Naive thymus-derived CD4-positive, alpha-beta T cell (primary cell): ENCODE measurements at regions not wholly inside any gene's neighbourhood (a gene's known extent, or its start where the extent isn't known, plus 50 kb on each side); places are given as distances from the start of the nearest gene placed in this dataset.

Source experiments
- ATAC-seq: fragments of 150-1000 bp; cut with Tn5 transposase; 2 replicates; pipeline ENCODE4 v1.10.0; 2021; ENCODE audit warnings: mild to moderate bottlenecking, moderate library complexity
- CTCF ChIA-PET: fragments of 350-600 bp; sonication (Branson Sonifier 250); formaldehyde crosslinking; loops from one replicate; lab custom pipeline; 2021; ENCODE audit warnings: antibody characterized with exemption; lab: Charles Lee
- POLR2A ChIA-PET: fragments of 350-600 bp; sonication (Branson Sonifier 250); formaldehyde crosslinking; loops from one replicate; lab custom pipeline; 2021; ENCODE audit warnings: antibody characterized with exemption, inconsistent platforms; lab: Charles Lee
- DNase-seq, 9 donors: peaks; one replicate each; pipeline versions ENCODE4 v3.0.0 to v3.0.0-alpha.2; 2020 to 2022; ENCODE audit warnings: mixed read lengths in 1 of 9
- H3K27ac ChIP-seq: one replicate; pipeline ENCODE4 v1.7.0; 2013; ENCODE audit warnings: mild to moderate bottlenecking, low read depth, low read length, moderate library complexity
- H3K27me3 ChIP-seq, 2 donors: one replicate each; pipeline ENCODE4 v1.7.0; 2013; ENCODE audit warnings: low read length in 2 of 2, mild to moderate bottlenecking in 2 of 2, moderate library complexity in 2 of 2; ENCODE audit not compliant: control insufficient read depth in 2 of 2, insufficient read depth in 2 of 2
- H3K36me3 ChIP-seq, 3 experiments: 1 replicate in 2 of 3; 2 replicates in 1 of 3; pipeline ENCODE4 v1.7.0; 2013; ENCODE audit warnings: low read length in 3 of 3, mild to moderate bottlenecking in 3 of 3, moderate library complexity in 1 of 3; ENCODE audit not compliant: insufficient read depth in 3 of 3, control insufficient read depth in 2 of 3
- H3K4me1 ChIP-seq, 2 donors: one replicate each; pipeline ENCODE4 v1.7.0; 2013; ENCODE audit warnings: low read length in 2 of 2, mild to moderate bottlenecking in 2 of 2, moderate library complexity in 1 of 2; ENCODE audit not compliant: control insufficient read depth in 2 of 2, insufficient read depth in 2 of 2
- H3K4me3 ChIP-seq: 2 replicates; pipeline ENCODE4 v1.7.0; 2013; ENCODE audit warnings: mild to moderate bottlenecking, low read length
- H3K9me3 ChIP-seq, 3 experiments: 1 replicate in 2 of 3; 2 replicates in 1 of 3; pipeline ENCODE4 v1.7.0; 2013; ENCODE audit warnings: low read length in 3 of 3; ENCODE audit not compliant: control insufficient read depth in 2 of 3
- H3K27ac Mint-ChIP-seq, 9 donors: one replicate each; pipeline ENCODE4 v1.8.0; 2020 to 2022; ENCODE audit warnings: mixed read lengths in 9 of 9, mild to moderate bottlenecking in 8 of 9, moderate library complexity in 5 of 9, inconsistent platforms in 2 of 9
- H3K27me3 Mint-ChIP-seq, 5 donors: one replicate each; pipeline ENCODE4 v1.8.0; 2021 to 2022; ENCODE audit warnings: mixed read lengths in 5 of 5, mild to moderate bottlenecking in 1 of 5
- H3K36me3 Mint-ChIP-seq, 5 donors: one replicate each; pipeline ENCODE4 v1.8.0; 2020 to 2022; ENCODE audit warnings: mixed read lengths in 5 of 5, mild to moderate bottlenecking in 3 of 5, inconsistent platforms in 1 of 5
- H3K4me1 Mint-ChIP-seq, 7 donors: one replicate each; pipeline ENCODE4 v1.8.0; 2020 to 2022; ENCODE audit warnings: mixed read lengths in 7 of 7, mild to moderate bottlenecking in 3 of 7, inconsistent platforms in 1 of 7
- H3K4me3 Mint-ChIP-seq, 10 donors: one replicate each; pipeline ENCODE4 v1.8.0; 2020 to 2022; ENCODE audit warnings: mild to moderate bottlenecking in 10 of 10, mixed read lengths in 10 of 10, moderate library complexity in 6 of 10, inconsistent platforms in 2 of 10
- H3K9me3 Mint-ChIP-seq, 11 donors: one replicate each; pipeline ENCODE4 v1.8.0; 2020 to 2022; ENCODE audit warnings: mixed read lengths in 11 of 11, mild to moderate bottlenecking in 4 of 11, inconsistent platforms in 1 of 11, moderate library complexity in 1 of 11
- intact Hi-C, 2 donors: fragments of 100-400 bp; cut with micrococcal nuclease; formaldehyde crosslinking; loops; one replicate each; pipeline ENCODE4 v1.15.1; 2023

GRCh38 chr3:153008226-153008625, 153.8 kb upstream of the RAP2B start:
- ChIA-PET CTCF (no interaction called here), POLR2A (no interaction called here)
- Mint-ChIP-seq H3K27ac (no peak overlapping the region), H3K4me1 (no peaks in the 10 kb centered on the region), H3K27me3 (peaks cover 2 to 14% (median 11%) of the 10 kb centered on the region in 5 donors), H3K36me3 (no peaks in the 10 kb centered on the region), H3K4me3 (no peak overlapping the region), H3K9me3 (no peaks in the 10 kb centered on the region)
- H3K4me3 ChIP-seq: no peak overlapping the region
- no peaks in the 10 kb centered on the region for H3K27me3 ChIP-seq
- DNase-seq: no peak
- intact Hi-C loops: no loop called here
- no peak overlapping the region for H3K27ac ChIP-seq
- H3K4me1 ChIP-seq: no peaks in the 10 kb centered on the region
- H3K36me3 ChIP-seq: no peaks in the 10 kb centered on the region
- no peaks in the 10 kb centered on the region for H3K9me3 ChIP-seq
- no peak for ATAC-seq

DNA sequence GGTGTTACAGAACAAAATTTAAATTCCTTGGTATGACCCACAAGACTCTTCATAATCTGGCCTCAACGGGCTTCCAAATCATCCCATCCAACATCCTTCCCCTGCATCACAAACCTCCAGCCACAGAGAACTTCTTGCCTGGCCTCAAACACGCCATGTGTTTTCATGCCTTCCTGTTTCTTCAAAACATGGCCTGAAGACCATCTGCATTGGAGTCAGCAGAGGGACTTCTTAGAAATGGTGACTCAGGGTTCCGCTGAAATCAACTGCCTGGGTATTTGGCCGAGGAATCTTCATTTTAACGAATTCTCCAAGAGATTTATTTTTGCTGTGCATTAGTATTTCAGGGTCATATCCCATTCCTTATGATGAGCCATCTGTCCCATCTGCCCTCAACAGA, 138.1 kb upstream of the RAP2B start:
- CTCF ChIA-PET: interaction anchor here (1.1 kb wide), 1 partner anchor 1230 kb away, joined by 4 read pairs; no protein-coding TSS in a partner anchor
- no peak overlapping the region for H3K4me3 ChIP-seq
- POLR2A ChIA-PET: no interaction called here
- no peaks in the 10 kb centered on the region for H3K4me1 ChIP-seq
- no peak for DNase-seq
- Mint-ChIP-seq H3K36me3 (no peaks in the 10 kb centered on the region), H3K27ac (no peak overlapping the region), H3K4me3 (no peak overlapping the region), H3K4me1 (peaks cover 0 to 1% (median 0%) of the 10 kb centered on the region in 7 donors), H3K27me3 (peaks cover 0 to 30% (median 16%) of the 10 kb centered on the region in 5 donors), H3K9me3 (no peaks in the 10 kb centered on the region)
- no peak overlapping the region for H3K27ac ChIP-seq
- intact Hi-C loops: loop anchor here in 1 of 2 donors (10.0 kb wide), 1 partner anchor 901 kb away; no protein-coding TSS in a partner anchor
- H3K27me3 ChIP-seq: no peaks in the 10 kb centered on the region
- H3K9me3 ChIP-seq: no peaks in the 10 kb centered on the region
- ATAC-seq: no peak
- no peaks in the 10 kb centered on the region for H3K36me3 ChIP-seq

DNA sequence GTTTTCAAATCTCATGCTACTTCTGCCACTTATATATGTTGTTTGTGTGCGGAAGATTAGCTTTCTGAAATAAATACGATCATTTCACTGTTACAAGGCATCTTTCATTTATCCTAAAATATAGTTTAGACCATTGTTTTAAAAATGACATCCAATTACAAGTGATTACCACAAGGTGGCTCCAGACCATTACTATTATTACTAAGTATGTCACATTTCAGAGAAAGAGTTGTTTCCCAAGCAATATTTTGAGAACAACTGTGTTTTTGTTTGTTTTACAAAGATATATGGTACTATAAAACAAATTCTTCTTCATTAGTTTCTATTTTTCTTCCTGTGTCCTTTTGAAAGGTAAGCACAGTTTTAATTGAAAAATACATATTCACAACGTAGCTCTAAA, 136.0 kb upstream of the RAP2B start:
- CTCF ChIA-PET: interaction anchor here (0.6 to 1.7 kb wide), 8 partner anchors 9 to 1228 kb away, joined by 3 to 6 read pairs (median 4); no protein-coding TSS in a partner anchor
- no peaks in the 10 kb centered on the region for H3K36me3 Mint-ChIP-seq
- no peak for ATAC-seq
- peaks cover 0 to 1% (median 0%) of the 10 kb centered on the region in 7 donors for H3K4me1 Mint-ChIP-seq
- Histone ChIP-seq H3K27ac (no peak overlapping the region), H3K4me3 (no peak overlapping the region), H3K9me3 (no peaks in the 10 kb centered on the region), H3K27me3 (peaks cover 0 to 2% of the 10 kb centered on the region in 2 donors), H3K4me1 (no peaks in the 10 kb centered on the region), H3K36me3 (no peaks in the 10 kb centered on the region)
- no peaks in the 10 kb centered on the region for H3K9me3 Mint-ChIP-seq
- no peak overlapping the region for H3K27ac Mint-ChIP-seq
- peak in 5 of 9 donors; percentile 19 to 30 (median 22) for DNase-seq
- intact Hi-C loops: loop anchor here (1.0 to 10.0 kb wide), 9 partner anchors 261 to 1227 kb away; no protein-coding TSS in a partner anchor
- peaks cover 7 to 21% (median 14%) of the 10 kb centered on the region in 5 donors for H3K27me3 Mint-ChIP-seq
- POLR2A ChIA-PET: no interaction called here
- no peak overlapping the region for H3K4me3 Mint-ChIP-seq

GRCh38 chr3:153028381-153028780, 133.6 kb upstream of the RAP2B start:
- Mint-ChIP-seq H3K4me1 (peaks cover 0 to 1% (median 0%) of the 10 kb centered on the region in 7 donors), H3K9me3 (no peaks in the 10 kb centered on the region), H3K27ac (peak overlapping the region in 1 of 9 donors; percentile 10), H3K4me3 (no peak overlapping the region), H3K36me3 (no peaks in the 10 kb centered on the region), H3K27me3 (peaks cover 0 to 14% (median 11%) of the 10 kb centered on the region in 5 donors)
- Histone ChIP-seq H3K9me3 (no peaks in the 10 kb centered on the region), H3K27ac (no peak overlapping the region), H3K4me3 (no peak overlapping the region), H3K4me1 (no peaks in the 10 kb centered on the region), H3K27me3 (peaks cover 0 to 2% of the 10 kb centered on the region in 2 donors), H3K36me3 (no peaks in the 10 kb centered on the region)
- ATAC-seq (no peak), DNase-seq (no peak)
- ChIA-PET CTCF (interaction anchor here (1.0 to 2.7 kb wide), 2 partner anchors 182 to 1224 kb away, joined by 3 to 8 read pairs; no protein-coding TSS in a partner anchor), POLR2A (no interaction called here)
- intact Hi-C loops: loop anchor here (5.0 to 10.0 kb wide), 3 partner anchors 259 to 944 kb away; no protein-coding TSS in a partner anchor

DNA sequence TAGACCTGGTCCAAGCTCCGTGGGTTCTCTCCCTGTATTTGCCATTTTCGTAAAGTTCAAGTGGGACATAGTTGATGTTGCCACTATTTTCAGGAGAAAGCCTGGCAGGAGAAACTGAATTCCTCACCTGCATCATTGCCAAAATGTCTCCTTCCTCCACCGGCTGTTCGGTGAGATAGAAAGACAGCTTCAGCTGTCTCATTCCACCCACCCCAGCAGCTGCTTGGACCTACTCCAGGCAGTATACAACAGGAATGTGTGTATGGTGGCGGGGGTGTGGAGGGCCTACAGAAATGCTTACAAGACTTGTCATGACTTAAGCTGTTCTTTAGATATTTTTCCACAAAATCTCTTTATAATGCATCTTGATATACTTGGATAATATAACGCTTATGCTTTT, 132.7 kb upstream of the RAP2B start:
- ChIA-PET CTCF (interaction anchor here (0.5 to 2.7 kb wide), 2 partner anchors 136 to 1223 kb away, joined by 3 to 8 read pairs; no protein-coding TSS in a partner anchor), POLR2A (no interaction called here)
- H3K36me3 ChIP-seq: no peaks in the 10 kb centered on the region
- no peaks in the 10 kb centered on the region for H3K36me3 Mint-ChIP-seq
- no peak overlapping the region for H3K4me3 ChIP-seq
- no peak overlapping the region for H3K27ac ChIP-seq
- peaks cover 0 to 2% of the 10 kb centered on the region in 2 donors for H3K27me3 ChIP-seq
- no peaks in the 10 kb centered on the region for H3K4me1 ChIP-seq
- H3K27me3 Mint-ChIP-seq: peaks cover 0 to 15% (median 7%) of the 10 kb centered on the region in 5 donors
- no peaks in the 10 kb centered on the region for H3K9me3 ChIP-seq
- intact Hi-C loops: loop anchor here (5.0 to 10.0 kb wide), 3 partner anchors 258 to 943 kb away; no protein-coding TSS in a partner anchor
- H3K9me3 Mint-ChIP-seq: no peaks in the 10 kb centered on the region
- H3K27ac Mint-ChIP-seq: no peak overlapping the region
- no peak for DNase-seq
- peaks cover 0 to 1% (median 0%) of the 10 kb centered on the region in 7 donors for H3K4me1 Mint-ChIP-seq
- no peak for ATAC-seq
- H3K4me3 Mint-ChIP-seq: no peak overlapping the region

- Histone ChIP-seq H3K36me3 (no peaks in the 10 kb centered on the region), H3K9me3 (no peaks in the 10 kb centered on the region), H3K27ac (no peak overlapping the region), H3K27me3 (peaks cover 0 to 2% of the 10 kb centered on the region in 2 donors), H3K4me3 (no peak overlapping the region), H3K4me1 (no peaks in the 10 kb centered on the region)
- CTCF ChIA-PET: interaction anchor here (0.7 kb wide), 1 partner anchor 15 kb away, joined by 3 read pairs; no protein-coding TSS in a partner anchor
- no peaks in the 10 kb centered on the region for H3K36me3 Mint-ChIP-seq
- no peak for DNase-seq
- ATAC-seq: no peak
- peaks cover 0 to 1% (median 0%) of the 10 kb centered on the region in 7 donors for H3K4me1 Mint-ChIP-seq
- H3K9me3 Mint-ChIP-seq: no peaks in the 10 kb centered on the region
- intact Hi-C loops: no loop called here
- H3K4me3 Mint-ChIP-seq: no peak overlapping the region
- H3K27me3 Mint-ChIP-seq: peaks cover 0 to 15% (median 6%) of the 10 kb centered on the region in 5 donors
- no peak overlapping the region for H3K27ac Mint-ChIP-seq
- POLR2A ChIA-PET: interaction anchor here (1.4 kb wide), 1 partner anchor 9 kb away, joined by 3 read pairs; no protein-coding TSS in a partner anchor
Measured at GRCh38 chr3:153032891-153033290, 129.1 kb upstream of the RAP2B start.
